Posterior cingulate gyrus (tissue), 11 donors: ENCODE measurements at regions not wholly inside any gene's neighbourhood (a gene's known extent, or its start where the extent isn't known, plus 50 kb on each side); places are given as distances from the start of the nearest gene placed in this dataset.
A peak's percentile ranks its signal among the peaks of the same experiment; 100 is the strongest.
"Not testable (repeated sequence)": the region's sequence is repeated elsewhere in the genome, so short reads cannot be mapped to it uniquely, and the experiment has no call there.

Source experiments
- DNase-seq, 10 donors: peaks; one replicate each; pipeline versions ENCODE4 v3.0.0 to v3.0.0-alpha.2; 2020 to 2021; ENCODE audit warnings: mixed read lengths in 3 of 10
- intact Hi-C: fragments of 100-400 bp; cut with DNase I; formaldehyde crosslinking; loops from one replicate; pipeline ENCODE4 v1.15.1; 2023

DNA sequence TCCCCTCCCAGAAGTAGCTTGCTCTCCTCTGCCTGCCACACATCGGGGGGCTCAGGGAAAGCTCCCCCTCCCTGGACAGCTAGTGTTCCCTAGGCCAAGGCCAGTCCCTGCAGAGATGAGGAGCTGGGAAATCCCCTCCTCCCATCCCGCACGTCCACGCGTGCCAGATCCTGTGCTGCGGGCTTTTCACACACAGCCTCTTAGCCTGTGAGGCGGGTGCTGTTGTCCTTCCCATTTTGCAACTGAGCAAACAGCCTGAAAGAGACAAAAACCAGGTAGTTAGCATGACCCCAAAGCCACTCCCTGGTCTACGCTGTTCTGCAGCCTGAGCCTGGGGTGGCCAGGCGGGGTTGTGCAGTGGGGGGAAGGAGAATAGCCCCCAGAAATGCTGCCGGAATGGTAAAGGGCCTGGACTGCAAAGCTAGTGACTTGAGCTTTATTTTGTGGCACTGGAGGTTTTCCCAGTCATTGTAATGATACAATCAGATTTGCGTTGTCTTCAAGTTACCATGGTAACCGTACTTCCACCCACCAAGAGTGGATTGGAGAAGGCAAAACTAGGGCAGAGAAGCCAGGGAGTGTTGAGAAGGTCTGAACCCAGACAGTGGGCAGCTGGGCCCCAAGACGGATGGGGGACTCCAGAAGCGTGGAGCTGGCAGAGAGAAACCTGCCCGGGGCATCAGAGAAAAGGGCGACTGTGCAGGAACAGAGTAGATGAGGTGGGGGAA lies 98.6 kb upstream of the KCTD7 start:
- DNase-seq, result peak in 1 of 10 donors; percentile 26
- intact Hi-C loops, result no loop called here

GRCh38 chr7:66535414-66536329 lies 93.0 kb upstream of the KCTD7 start:
- intact Hi-C loops, result no loop called here
- no peak for DNase-seq

- intact Hi-C loops, result no loop called here
- no peak for DNase-seq
Measured at GRCh38 chr7:66537380-66537779, 91.3 kb upstream of the KCTD7 start.

DNA sequence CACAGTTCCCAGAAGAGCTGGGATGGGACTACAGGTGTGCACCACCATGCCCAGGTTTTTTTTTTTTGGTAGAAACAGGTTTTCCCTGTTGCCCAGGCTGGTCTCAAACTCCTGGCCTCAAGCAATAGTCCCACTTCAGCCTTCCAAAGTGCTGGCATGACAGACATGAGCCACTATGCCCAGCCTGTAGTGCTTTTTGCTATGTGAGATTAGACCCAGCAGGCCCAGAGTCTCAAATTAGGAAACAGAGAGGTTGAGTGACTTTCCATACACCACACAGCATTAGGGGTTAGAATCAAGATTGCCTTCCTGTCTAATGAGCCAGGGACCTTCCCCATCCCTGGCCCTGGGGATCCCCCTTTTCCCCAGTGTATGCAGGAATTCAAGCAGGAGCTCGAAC lies 90.8 kb upstream of the KCTD7 start:
- no peak for DNase-seq
- intact Hi-C loops, result no loop called here

- intact Hi-C loops, result no loop called here
- DNase-seq, result no peak
Measured at GRCh38 chr7:66539264-66539623, 89.4 kb upstream of the KCTD7 start.

DNA sequence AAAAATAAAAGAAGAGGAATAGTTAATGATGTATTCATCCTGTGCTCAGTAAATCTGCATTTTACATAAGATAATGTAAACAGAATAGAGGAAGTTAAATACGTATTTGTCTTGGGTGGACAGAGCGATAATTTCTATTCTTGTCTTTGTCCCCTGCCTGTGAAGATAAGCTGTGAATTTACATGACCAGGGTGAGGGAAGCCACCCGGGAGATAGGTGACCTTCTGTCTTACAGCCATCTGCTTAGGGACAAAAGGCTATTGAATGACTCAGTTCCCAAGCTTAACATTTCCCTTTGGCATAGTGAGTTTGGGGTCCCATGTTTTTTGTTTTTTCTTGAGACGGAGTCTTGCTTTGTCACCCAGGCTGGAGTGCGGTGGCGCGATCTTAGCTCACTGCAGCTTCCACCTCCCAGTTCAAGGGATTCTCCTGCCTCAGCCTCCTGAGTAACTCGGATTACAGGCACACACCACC lies 88.7 kb upstream of the KCTD7 start:
- intact Hi-C loops, result no loop called here
- DNase-seq, result no peak

GRCh38 chr7:66542049-66542448 lies 86.6 kb upstream of the KCTD7 start:
- intact Hi-C loops, result no loop called here
- DNase-seq, result no peak

GRCh38 chr7:66542528-66543269 lies 86.0 kb upstream of the KCTD7 start:
- DNase-seq, result peak in 2 of 10 donors; percentile 39 to 48
- intact Hi-C loops, result no loop called here

GRCh38 chr7:66549466-66549865 lies 79.2 kb upstream of the KCTD7 start:
- DNase-seq, result peak in 3 of 10 donors; percentile 37 to 60 (median 51)
- intact Hi-C loops, result no loop called here

DNA sequence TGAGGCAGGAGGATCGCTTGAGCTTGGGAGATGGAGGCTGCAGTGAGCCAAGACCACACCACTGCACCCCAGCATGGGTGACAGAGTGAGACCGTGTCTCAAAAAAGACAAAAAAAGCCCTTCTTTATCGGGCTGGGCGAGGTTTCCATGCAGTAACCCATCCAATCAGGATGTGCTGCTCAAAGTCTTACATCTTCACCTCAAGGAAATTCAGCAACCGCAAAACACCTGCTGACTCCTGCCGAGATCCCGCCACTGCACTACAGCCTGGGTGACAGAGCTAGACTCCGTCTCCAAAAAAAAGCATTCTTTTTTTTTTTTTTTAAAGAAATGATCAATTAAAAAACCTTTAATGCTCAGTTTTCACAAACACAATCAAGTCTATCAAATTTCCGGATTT lies 75.7 kb upstream of the KCTD7 start:
- DNase-seq, result peak in 2 of 10 donors; percentile 22 to 59

DNA sequence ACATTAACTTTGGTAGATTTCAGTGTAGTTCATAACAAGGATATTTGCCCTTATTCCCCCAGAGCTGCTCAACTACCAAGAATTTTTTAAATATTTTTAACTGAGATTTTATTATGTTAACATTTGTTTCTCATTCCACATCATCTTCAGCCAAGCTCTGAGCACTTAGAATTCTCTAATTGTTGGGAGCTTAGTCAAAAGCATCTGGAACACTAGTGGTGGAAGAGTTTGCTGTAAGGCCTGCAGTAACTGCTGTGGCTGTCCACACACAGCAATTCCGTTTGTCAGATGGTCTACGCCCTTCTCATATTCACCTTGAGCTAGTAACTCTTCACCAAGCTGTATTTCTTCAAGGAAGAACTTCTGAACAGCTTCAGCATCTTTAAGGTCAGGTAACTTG lies 75.0 kb upstream of the KCTD7 start:
- DNase-seq, result not testable (repeated sequence)
- intact Hi-C loops, result loop anchor here (10.0 kb wide), 1 partner anchor 141 kb away; no protein-coding TSS in a partner anchor

More for the DNA sequence above, 75.7 kb upstream of the KCTD7 start:
- intact Hi-C loops, result loop anchor here (10.0 kb wide), 1 partner anchor 142 kb away; no protein-coding TSS in a partner anchor

DNA sequence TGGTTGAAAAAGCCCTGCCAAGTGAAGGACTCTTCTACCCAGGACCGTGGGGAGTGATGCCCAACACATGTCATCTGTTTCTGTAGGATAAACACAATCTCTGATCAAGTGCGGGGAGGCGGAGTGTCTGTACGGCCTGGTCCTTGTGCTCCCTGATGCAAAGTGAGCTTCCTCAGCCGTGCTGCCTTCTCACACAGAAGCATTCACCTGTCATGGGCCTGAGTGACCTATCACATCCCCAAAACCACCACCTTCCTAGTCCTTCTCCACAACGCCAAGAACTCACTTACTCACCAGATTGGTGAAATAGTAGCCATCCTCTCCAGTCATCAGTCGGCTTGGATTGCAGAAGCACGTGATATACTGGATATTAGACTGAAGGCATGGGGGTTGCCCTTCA lies 74.4 kb upstream of the KCTD7 start:
- intact Hi-C loops, result loop anchor here (10.0 kb wide), 1 partner anchor 141 kb away; no protein-coding TSS in a partner anchor
- DNase-seq, result peak in 2 of 10 donors; percentile 39

- peak in 2 of 10 donors; percentile 2 to 8 for DNase-seq
- intact Hi-C loops, result loop anchor here (5.0 to 10.0 kb wide), 3 partner anchors 72 to 187 kb away; partner anchors contain the start of genes KCTD7 and RABGEF1
Measured at GRCh38 chr7:66554842-66555430, 73.7 kb upstream of the KCTD7 start.

GRCh38 chr7:66556177-66556548 lies 72.5 kb upstream of the KCTD7 start:
- DNase-seq, result peak in 2 of 10 donors; percentile 59 to 73
- intact Hi-C loops, result loop anchor here (5.0 to 10.0 kb wide), 3 partner anchors 71 to 186 kb away; partner anchors contain the start of genes KCTD7 and RABGEF1

GRCh38 chr7:66556549-66557213 lies 72.0 kb upstream of the KCTD7 start:
- intact Hi-C loops, result loop anchor here (5.0 to 10.0 kb wide), 3 partner anchors 71 to 186 kb away; partner anchors contain the start of genes KCTD7 and RABGEF1
- DNase-seq, result peak in 2 of 10 donors; percentile 61 to 86

DNA sequence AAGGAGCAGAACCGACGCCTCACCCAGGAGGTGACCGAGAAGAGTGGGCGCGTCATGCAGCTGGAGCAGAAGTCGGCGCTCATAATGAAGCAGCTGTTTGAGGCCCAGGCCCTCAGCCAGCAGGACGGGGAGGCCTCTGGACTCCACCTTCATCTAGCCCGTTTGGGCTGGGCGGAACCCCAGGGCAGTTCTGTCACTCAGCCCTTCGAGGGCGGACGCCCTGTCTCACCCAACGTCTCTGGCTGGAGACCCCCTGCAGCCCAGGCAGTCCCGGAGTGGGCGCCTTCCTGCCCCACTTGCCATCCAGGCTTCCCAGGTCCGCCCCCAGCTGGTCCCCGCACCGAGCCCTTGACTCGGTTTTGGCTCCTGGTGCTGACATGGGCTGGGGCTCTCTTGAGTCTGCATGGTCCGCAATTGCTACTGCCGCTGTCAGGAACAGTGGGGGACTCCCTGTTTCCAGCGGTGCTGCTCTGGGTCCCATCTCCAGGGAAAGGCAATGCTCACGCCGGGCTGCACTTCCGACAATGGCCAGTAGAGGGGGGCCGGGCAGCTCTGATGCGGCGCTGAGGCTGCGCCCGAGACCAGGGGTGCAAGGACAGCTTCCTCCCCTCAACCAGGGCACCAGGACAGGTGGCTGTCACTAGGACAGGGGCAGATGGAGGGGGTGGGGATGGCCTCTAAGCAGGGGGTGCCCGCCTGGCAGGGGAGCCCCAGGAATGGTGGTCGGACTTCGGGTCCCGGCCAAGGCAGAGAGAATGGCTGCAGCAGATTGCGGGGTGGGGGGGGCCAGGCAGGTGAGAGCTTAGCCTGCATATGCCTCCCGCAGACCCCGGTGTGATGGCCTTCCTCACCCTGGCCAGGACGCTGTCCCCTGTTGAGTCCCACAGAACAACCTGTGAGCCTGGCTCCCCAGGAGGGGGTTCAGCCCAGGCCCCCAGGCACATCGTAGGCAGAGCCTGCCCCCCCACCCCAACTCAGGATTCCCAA lies 71.2 kb upstream of the KCTD7 start:
- intact Hi-C loops, result loop anchor here (5.0 to 10.0 kb wide), 3 partner anchors 70 to 185 kb away; partner anchors contain the start of genes KCTD7 and RABGEF1
- peak; percentile 53 to 97 (median 82) for DNase-seq

- peak in 2 of 10 donors; percentile 65 to 69 for DNase-seq
- intact Hi-C loops, result loop anchor here (5.0 to 10.0 kb wide), 3 partner anchors 69 to 184 kb away; partner anchors contain the start of genes KCTD7 and RABGEF1
Measured at GRCh38 chr7:66558201-66558641, 70.5 kb upstream of the KCTD7 start.
